ENCODE measurements at regions not wholly inside any gene's neighbourhood (a gene's known extent, or its start where the extent isn't known, plus 50 kb on each side); places are given as distances from the start of the nearest gene placed in this dataset.

GRCh38 chr12:91972896-91973295 is 172.8 kb downstream of the BTG1 start:
- no peak overlapping the region for H3K4me2 ChIP-seq
- TF ChIP-seq EZH2phosphoT487 (IDR thresholded peaks at IDR 0.05; ENCODE audit: low read depth, severe bottlenecking, unreplicated experiment), result no peak
- TF ChIP-seq EZH2 (IDR thresholded peaks at IDR 0.05; ENCODE audit: borderline replicate concordance), result no peak
- TF ChIP-seq CTCF (IDR thresholded peaks at IDR 0.05; ENCODE audit: poor library complexity), result no peak
- DNase-seq (ENCODE audit: low spot score), result no peak
- no peaks in the 10 kb centered on the region for H3K27me3 ChIP-seq
- no peaks in the 10 kb centered on the region for H4K20me1 ChIP-seq (ENCODE audit: insufficient read depth, poor library complexity, severe bottlenecking)
- no peaks in the 10 kb centered on the region for H3K36me3 ChIP-seq (replicated peaks; ENCODE audit: insufficient read depth, low read depth)
- H3K27ac ChIP-seq, result no peak overlapping the region
- H3K4me3 ChIP-seq, result no peak overlapping the region
- H3K9me2 ChIP-seq (replicated peaks; ENCODE audit: insufficient read depth), result no peaks in the 10 kb centered on the region
- H2AFZ ChIP-seq, result no peak overlapping the region
- no peaks in the 10 kb centered on the region for H3K9me3 ChIP-seq (ENCODE audit: low read depth)
- no peaks in the 10 kb centered on the region for H3K79me2 ChIP-seq
- 96% methylated on average over 1 of the region's 1 CpG for WGBS (ENCODE audit: low lambda C conversion rate, missing lambda C conversion rate)
- no peaks in the 10 kb centered on the region for H3K4me1 ChIP-seq (ENCODE audit: insufficient read depth)

GRCh38 chr12:91968777-91969171 is 176.9 kb downstream of the BTG1 start:
- Histone ChIP-seq H3K9me3 (ENCODE audit: low read depth) (no peaks in the 10 kb centered on the region), H3K9me2 (replicated peaks; ENCODE audit: insufficient read depth) (no peaks in the 10 kb centered on the region), H2AFZ (no peak overlapping the region), H4K20me1 (ENCODE audit: insufficient read depth, poor library complexity, severe bottlenecking) (no peaks in the 10 kb centered on the region), H3K4me1 (ENCODE audit: insufficient read depth) (no peaks in the 10 kb centered on the region), H3K4me3 (no peak overlapping the region), H3K27ac (no peak overlapping the region), H3K36me3 (replicated peaks; ENCODE audit: insufficient read depth, low read depth) (no peaks in the 10 kb centered on the region), H3K4me2 (no peak overlapping the region), H3K27me3 (no peaks in the 10 kb centered on the region), H3K79me2 (no peaks in the 10 kb centered on the region)
- no peak for DNase-seq (ENCODE audit: low spot score)
- WGBS (ENCODE audit: low lambda C conversion rate, missing lambda C conversion rate), result 96% methylated on average over 3 of the region's 3 CpGs
- TF ChIP-seq EZH2 (IDR thresholded peaks at IDR 0.05; ENCODE audit: borderline replicate concordance), result no peak
- no peak for TF ChIP-seq EZH2phosphoT487 (IDR thresholded peaks at IDR 0.05; ENCODE audit: low read depth, severe bottlenecking, unreplicated experiment)
- no peak for TF ChIP-seq CTCF (IDR thresholded peaks at IDR 0.05; ENCODE audit: poor library complexity)

- Histone ChIP-seq H3K9me3 (ENCODE audit: low read depth) (no peaks in the 10 kb centered on the region), H3K27me3 (no peaks in the 10 kb centered on the region), H3K36me3 (replicated peaks; ENCODE audit: insufficient read depth, low read depth) (no peaks in the 10 kb centered on the region), H3K4me2 (no peak overlapping the region), H2AFZ (no peak overlapping the region), H4K20me1 (ENCODE audit: insufficient read depth, poor library complexity, severe bottlenecking) (no peaks in the 10 kb centered on the region), H3K27ac (no peak overlapping the region), H3K4me1 (ENCODE audit: insufficient read depth) (no peaks in the 10 kb centered on the region), H3K4me3 (no peak overlapping the region), H3K9me2 (replicated peaks; ENCODE audit: insufficient read depth) (no peaks in the 10 kb centered on the region), H3K79me2 (no peaks in the 10 kb centered on the region)
- TF ChIP-seq EZH2phosphoT487 (IDR thresholded peaks at IDR 0.05; ENCODE audit: low read depth, severe bottlenecking, unreplicated experiment) (no peak), CTCF (IDR thresholded peaks at IDR 0.05; ENCODE audit: poor library complexity) (no peak), EZH2 (IDR thresholded peaks at IDR 0.05; ENCODE audit: borderline replicate concordance) (no peak)
- no peak for DNase-seq (ENCODE audit: low spot score)
Measured at GRCh38 chr12:91968076-91968776, 177.4 kb downstream of the BTG1 start.

All from hepatocyte (in vitro differentiated cells).